Posterior vena cava (tissue), 2 donors: ENCODE measurements at regions not wholly inside any gene's neighbourhood (a gene's known extent, or its start where the extent isn't known, plus 50 kb on each side); places are given as distances from the start of the nearest gene placed in this dataset.

Experiments
- DNase-seq: peaks from one replicate; pipeline ENCODE4 v3.0.0-alpha.2; 2020; ENCODE audit warnings: low spot score
- intact Hi-C, 2 donors: fragments of 100-400 bp; cut with DNase I; formaldehyde crosslinking; loops; one replicate each; pipeline versions ENCODE4 v1.14.1 to v1.14.2; 2022 to 2023
- donor health status: DM: yes; HTN: yes; CAD: no.
- donor health status: DM: yes; HTN: yes; CAD: no.

- intact Hi-C loops: no loop called here
- no peak for DNase-seq
Measured at GRCh38 chr1:203926025-203926540, 64.7 kb downstream of the SNRPE start.

- intact Hi-C loops: no loop called here
- no peak for DNase-seq
Measured at GRCh38 chr1:203929741-203930309, 68.4 kb downstream of the SNRPE start.

GRCh38 chr1:203930342-203930741 is 68.9 kb downstream of the SNRPE start:
- DNase-seq: no peak
- intact Hi-C loops: no loop called here

- no peak for DNase-seq
- intact Hi-C loops: loop anchor here in 1 of 2 donors (1.0 kb wide), 1 partner anchor 41 kb away; no protein-coding TSS in a partner anchor
Measured at GRCh38 chr1:203931953-203932352, 70.6 kb downstream of the SNRPE start.

GRCh38 chr1:203932556-203932955 is 71.2 kb downstream of the SNRPE start:
- intact Hi-C loops: no loop called here
- DNase-seq: no peak

GRCh38 chr1:203934027-203934426 is 72.6 kb downstream of the SNRPE start:
- DNase-seq: no peak
- intact Hi-C loops: no loop called here

- intact Hi-C loops: no loop called here
- no peak for DNase-seq
Measured at GRCh38 chr1:203934651-203935050, 73.3 kb downstream of the SNRPE start.

- intact Hi-C loops: no loop called here
- no peak for DNase-seq
Measured at GRCh38 chr1:203935321-203935720, 73.9 kb downstream of the SNRPE start.

- no peak for DNase-seq
- intact Hi-C loops: no loop called here
Measured at GRCh38 chr1:203937678-203938330, 76.4 kb downstream of the SNRPE start.

- intact Hi-C loops: no loop called here
- no peak for DNase-seq
Measured at GRCh38 chr1:203944651-203945404, 83.4 kb downstream of the SNRPE start.

GRCh38 chr1:203954293-203954692 is 92.9 kb downstream of the SNRPE start:
- DNase-seq: no peak
- intact Hi-C loops: no loop called here

- DNase-seq: no peak
- intact Hi-C loops: no loop called here
Measured at GRCh38 chr1:203954788-203955552, 93.6 kb downstream of the SNRPE start.

- intact Hi-C loops: no loop called here
- no peak for DNase-seq
Measured at GRCh38 chr1:203968761-203969160, 104.2 kb upstream of the SOX13 start.

GRCh38 chr1:203969846-203970245 is 103.1 kb upstream of the SOX13 start:
- no peak for DNase-seq
- intact Hi-C loops: no loop called here

- intact Hi-C loops: no loop called here
- DNase-seq: no peak
Measured at GRCh38 chr1:203985044-203985443, 87.9 kb upstream of the SOX13 start.

- intact Hi-C loops: no loop called here
- DNase-seq: no peak
Measured at GRCh38 chr1:203985676-203986075, 87.2 kb upstream of the SOX13 start.

- DNase-seq: no peak
- intact Hi-C loops: no loop called here
Measured at GRCh38 chr1:203986887-203987461, 85.9 kb upstream of the SOX13 start.

GRCh38 chr1:203990118-203990517 is 82.8 kb upstream of the SOX13 start:
- DNase-seq: no peak
- intact Hi-C loops: loop anchor here in 1 of 2 donors (5.0 kb wide), 1 partner anchor 1298 kb away; no protein-coding TSS in a partner anchor

GRCh38 chr1:203992440-203992839 is 80.5 kb upstream of the SOX13 start:
- no peak for DNase-seq
- intact Hi-C loops: loop anchor here in 1 of 2 donors (5.0 kb wide), 1 partner anchor 1300 kb away; no protein-coding TSS in a partner anchor
